ENCODE measurements at regions not wholly inside any gene's neighbourhood (a gene's known extent, or its start where the extent isn't known, plus 50 kb on each side); places are given as distances from the start of the nearest gene placed in this dataset.
"Not testable (repeated sequence)": the region's sequence is repeated elsewhere in the genome, so short reads cannot be mapped to it uniquely, and the experiment has no call there.

DNA sequence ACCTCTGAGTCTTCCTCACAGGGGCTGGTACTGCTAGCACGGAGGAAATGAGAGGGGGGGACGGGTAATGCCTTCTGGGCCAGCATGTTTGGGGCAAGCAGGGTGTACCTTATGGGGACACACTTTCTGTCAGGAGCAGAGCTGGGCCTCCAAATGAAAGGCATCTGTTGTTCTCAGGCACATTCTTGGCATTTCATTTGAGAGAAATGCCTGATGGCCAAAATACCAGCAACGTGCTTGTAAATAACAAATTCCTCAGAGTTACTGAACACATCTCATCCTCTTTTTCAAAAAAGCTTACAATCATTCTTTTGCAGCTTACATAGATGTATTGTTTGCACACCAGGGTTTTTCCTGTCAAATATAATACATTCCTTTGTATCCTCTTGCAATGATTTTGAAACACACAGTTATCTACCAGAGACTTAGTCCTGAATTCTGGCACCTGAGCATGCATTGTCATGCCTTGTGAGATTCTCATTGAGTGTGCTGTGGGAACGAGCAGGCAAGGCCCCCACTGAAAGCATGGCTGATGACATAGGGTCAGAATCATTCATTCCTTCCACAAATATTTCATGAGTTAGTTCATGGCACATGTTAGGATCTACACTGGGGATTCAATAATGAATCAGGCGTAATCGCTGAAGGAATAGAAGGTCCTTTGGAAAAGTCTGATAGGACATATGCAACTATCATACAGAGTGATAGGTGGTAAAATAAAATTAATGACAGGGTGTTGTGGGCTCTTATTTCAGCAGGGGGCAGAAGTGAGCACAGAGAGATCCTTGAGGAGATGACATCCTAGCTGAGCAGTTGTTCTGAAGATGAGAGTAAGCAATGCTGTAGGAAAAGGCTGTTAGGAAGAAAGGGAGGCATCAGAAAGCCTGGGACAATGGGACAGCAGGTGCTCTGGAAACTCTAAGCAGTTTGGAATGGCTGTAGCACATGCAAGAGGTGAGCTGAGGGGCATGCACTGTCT is 260.9 kb upstream of the TUT7 start:
- peak; percentile 40 for DNase-seq (ENCODE audit: low spot score)

DNA sequence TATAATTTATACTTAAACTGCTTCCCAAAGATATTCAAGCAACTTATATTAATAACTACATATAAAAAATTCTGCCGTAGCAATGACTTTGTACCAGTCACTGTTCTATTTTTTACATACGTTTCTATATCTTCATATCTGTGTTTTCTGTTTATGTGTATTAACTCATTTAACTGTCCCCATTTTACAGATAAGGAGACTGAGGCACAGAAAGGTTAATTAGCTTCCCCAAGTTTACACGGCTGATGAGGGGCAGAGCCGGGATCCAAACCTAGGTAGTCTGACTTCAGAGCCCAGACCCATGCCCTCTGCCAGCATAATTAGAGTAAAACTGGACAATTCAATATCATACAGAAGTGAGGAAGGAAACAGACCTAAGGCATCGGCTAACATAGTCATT is 259.7 kb upstream of the TUT7 start:
- no peak for DNase-seq (ENCODE audit: low spot score)

DNA sequence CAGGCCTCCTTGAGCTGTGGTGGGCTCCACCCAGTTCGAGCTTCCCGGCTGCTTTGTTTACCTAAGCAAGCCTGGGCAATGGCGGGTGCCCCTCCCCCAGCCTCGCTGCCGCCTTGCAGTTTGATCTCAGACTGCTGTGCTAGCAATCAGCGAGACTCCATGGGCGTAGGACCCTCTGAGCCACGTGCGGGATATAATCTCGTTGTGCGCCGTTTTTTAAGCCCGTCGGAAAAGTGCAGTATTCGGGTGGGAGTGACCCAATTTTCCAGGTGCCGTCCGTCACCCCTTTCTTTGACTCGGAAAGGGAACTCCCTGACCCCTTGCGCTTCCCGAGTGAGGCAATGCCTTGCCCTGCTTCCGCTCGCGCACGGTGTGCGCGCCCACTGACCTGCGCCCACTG is 257.3 kb upstream of the TUT7 start:
- DNase-seq (ENCODE audit: low spot score): not testable (repeated sequence)

DNA sequence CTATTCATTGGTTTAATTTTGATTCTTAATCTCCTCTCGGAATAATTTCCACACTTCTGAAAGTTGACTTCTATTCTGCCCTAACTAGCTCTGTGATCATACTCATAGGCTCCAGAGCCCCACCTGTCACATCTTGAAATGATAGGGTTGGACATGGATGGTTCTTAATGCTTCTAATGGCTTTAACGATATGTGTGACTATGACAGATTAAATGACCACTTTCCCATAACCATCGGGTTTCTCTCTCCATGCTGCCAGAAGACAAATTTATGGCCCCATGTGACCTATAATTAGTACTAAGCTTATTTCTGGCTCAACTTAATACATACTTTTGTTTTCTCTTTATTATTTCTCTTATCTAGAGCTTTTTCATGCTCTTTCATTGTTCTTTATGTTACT is 251.1 kb upstream of the TUT7 start:
- DNase-seq (ENCODE audit: low spot score): no peak

DNA sequence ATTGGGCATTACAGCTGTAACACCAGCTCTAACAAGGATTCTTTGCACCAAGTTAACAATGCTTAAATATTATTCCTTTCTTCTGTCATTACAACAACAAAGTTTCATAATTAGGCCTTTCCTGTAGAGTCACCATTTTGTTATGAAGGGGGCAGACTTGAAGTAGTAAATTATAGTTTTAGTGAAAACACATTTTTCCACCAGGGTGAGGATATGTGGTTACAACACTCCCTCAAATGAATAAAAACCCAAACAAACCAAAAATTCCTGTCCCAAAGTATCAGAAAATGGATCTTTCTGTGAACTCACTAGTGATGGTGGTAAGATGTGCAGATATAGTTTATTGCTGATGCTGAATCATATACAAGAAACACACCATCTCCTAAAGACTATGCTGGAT is 250.5 kb upstream of the TUT7 start:
- no peak for DNase-seq (ENCODE audit: low spot score)

DNA sequence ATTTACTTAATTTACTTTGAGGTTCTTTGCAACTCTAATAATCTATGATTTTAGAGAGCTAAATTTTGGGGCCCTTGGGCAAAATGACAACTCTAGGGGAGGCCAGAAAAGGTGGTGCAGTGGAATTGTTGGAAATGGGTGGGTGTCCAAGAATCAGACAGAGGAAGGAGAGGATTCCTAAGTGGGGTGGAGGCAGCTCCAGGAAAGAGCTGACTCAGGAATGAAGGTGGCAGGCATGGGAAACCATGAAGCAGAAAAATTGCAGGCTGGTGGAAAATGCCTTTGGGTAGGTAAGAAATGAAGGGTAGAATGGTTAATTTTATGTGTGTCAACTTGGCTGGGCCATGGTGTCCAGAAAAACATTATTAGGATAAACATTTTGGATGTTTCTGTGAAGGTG is 248.5 kb upstream of the TUT7 start:
- no peak for DNase-seq (ENCODE audit: low spot score)

DNA sequence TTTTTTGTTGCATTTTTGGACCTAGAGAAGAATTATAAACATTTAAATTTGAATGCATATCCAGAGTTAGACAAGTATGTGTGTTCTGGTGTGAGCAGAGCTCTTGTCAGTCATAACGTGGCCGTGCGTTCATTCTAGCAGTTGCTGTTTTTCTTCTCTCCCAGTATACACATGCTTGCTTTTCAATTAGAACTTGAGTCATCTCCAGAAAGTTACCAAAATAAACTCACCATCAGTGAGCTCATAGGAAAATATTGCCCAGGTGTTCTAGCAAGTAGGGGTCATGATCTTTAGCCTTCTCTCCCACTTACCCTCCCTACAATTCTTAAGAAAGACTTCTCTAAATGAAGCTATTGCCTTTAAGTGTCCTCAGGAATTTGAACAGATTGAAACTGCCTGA is 247.5 kb upstream of the TUT7 start:
- DNase-seq (ENCODE audit: low spot score): peak; percentile 10

DNA sequence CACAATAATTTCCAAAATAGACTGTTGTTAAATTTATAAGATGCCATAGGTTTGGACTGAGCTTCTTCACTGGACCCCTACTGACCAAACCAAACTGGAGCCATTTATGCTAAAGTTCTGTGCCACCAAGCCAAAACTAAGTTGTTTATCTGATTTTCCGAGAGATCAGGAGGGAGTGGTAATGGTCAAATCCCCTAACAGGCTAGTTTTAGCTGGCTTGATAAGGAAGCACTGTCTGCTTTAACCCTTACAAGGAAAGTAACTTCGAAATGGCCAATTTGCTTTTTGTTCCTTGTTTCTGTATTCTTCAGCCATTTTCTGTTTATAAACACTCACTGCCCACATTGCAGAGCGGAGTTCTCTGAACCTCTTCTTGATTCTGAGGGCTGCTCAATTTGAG is 246.8 kb upstream of the TUT7 start:
- no peak for DNase-seq (ENCODE audit: low spot score)

DNA sequence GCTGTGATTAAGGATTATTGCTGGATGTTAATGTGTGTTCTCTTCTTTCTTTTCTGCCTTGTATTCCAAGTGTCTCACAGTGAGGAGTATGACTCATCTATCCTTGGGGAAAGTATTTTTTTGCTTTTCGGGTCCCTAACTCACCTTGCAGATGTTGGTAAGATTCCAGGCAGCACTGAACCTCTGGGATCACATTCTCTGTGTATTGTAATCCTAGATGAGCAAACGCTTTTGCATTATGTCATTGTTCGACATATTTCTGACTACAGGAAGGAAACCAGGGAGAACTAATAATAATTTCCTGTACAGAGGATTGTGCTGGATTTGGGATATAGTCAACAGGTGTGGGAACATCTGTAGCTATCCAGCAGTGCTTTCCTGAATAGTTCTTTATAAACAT is 246.1 kb upstream of the TUT7 start:
- DNase-seq (ENCODE audit: low spot score): peak; percentile 44

DNA sequence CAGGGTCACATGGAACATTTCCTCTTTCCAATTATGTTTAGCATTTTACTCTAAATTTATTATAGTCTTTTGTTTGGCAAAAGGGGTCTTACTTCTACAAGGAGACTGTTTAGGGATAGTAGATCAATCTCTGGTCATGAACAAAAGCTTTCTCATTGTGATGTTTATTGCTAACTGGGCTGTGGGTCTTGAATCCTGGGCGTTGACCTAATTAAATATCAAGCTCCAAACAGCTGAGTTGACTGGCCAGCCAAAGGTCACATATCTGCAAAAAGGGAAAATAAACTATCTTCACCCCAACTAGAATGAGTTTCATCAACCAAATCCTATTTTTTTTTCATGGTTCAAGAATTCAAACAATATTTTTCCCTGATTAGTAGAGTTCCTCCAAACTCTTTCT is 245.4 kb upstream of the TUT7 start:
- no peak for DNase-seq (ENCODE audit: low spot score)

DNA sequence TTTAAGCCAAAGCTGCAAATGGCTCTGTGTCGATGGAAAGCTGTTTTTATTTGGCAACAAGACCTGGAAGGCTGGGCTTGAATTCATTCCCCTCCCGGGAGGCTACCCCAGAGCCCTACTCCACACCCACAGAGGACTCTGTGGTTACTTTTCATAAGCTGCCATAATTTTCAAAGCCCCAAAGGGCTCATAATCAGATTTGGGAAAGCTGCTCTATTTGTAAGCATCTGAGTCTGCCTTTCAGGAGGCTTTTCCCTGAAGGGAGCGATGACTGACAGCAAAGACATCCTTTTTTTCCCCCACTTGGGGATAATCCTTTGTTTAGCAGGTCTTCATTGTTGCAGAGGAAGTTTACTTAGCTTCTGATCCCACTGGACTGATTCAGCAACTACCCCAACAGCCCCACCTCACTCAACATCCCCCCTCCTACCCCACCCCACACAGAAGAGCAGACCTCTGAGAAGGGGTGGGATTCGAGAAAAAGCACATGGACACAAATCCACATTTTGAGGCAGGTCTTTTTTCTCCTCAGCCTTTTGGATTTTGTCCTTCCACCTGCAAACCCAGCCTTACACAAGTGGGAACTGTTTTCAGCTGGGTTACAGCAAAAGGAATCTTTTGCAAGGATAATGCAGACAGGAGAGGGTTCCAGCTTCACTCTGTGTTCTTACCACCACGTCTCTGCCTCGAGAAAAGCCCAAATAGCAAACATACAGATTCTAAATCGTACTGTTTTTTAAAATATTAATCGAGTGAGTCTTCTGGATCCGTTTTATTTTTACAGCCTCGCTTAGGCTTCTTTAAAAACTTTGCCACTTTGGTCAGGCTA is 244.4 kb upstream of the TUT7 start:
- DNase-seq (ENCODE audit: low spot score): no peak

DNA sequence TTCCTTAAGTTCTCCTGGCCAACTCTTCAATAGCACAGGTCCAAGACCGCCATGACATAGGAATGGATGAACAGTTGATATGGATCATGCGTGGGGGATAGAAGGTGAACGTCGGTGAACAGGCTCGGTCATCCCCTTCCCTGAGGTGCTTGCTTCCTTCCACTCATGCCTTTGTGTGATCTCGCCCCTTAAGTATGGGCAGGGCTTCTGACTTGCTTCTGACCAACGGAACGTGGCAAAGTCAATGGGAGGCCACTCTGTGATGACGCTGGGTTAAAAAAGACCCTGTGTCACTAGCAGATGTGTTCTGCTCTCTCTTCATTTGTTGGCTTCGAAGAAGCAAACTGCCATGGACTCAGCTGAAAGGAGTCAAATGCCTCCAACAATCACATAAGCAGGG is 240.5 kb upstream of the TUT7 start:
- DNase-seq (ENCODE audit: low spot score): no peak

DNA sequence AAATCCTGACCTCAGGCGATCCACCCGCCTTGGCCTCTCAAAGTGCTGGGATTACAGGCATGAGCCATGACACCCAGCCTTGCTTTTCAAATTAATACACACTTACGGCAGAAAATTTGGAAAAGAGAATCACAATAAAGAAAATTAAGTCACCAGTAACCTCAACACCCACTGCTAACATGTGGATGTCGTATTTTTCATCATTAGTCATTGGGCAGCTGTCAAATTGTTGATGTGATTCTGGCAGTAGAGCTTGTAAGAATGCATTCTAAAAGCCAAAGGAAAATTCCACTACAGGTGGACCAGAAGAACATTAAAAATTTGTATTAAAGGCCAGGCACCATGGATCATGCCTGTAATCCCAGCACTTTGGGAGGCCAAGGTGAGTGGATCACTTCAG is 237.3 kb upstream of the TUT7 start:
- no peak for DNase-seq (ENCODE audit: low spot score)

DNA sequence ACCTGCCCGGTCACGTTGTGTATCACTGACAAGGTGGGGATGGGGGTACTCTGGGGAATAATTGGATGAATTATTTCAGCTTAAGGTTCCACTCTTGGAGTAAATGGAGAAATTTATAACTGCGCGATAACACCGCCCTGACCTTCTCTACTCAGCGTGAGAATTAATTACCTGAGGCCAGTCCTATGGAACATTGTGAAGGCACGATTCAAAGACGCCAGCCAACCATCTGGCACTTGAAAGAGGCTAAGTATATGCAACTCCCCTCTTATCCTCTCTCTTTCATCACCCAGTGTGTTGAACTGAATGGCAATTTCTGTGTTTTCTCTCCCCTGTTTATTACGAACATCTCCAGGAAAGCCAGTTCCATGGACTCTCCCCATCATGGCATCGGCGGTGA is 235.5 kb upstream of the TUT7 start:
- no peak for DNase-seq (ENCODE audit: low spot score)

DNA sequence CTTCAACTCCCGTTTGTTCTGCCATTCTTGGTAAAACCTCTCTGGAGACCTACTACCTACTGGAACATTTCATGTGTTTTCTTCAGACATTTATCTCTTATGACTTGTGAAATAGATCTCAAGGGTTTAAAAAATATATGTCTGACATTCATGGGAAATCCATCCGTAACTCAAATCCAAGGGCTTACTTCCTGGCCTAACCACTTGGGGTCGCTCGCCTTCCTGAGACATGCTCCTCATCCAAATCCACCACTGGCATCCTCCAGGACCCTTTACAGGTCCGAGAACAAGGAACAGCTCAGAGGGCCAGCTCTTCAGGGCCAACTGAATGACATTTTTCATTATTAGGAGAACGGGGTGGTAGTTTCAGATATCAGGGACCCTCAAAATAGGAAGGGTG is 235.1 kb upstream of the TUT7 start:
- no peak for DNase-seq (ENCODE audit: low spot score)

DNA sequence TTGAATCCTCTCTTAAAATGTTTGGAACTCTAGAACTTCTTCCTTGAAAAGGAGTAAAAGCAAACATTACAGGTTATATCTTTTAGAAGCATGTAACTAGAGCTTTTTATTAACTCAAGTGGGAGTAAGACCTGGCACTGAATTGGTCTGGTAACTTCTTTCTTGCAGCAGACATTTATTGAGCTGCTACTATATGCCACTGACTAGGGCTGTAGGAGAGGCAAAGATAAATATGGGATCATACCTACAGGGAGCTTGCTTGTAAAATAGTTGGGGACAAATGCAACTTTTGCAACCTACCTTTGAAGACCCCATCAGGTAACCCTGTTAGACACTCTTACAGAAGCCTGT is 231.9 kb upstream of the TUT7 start:
- DNase-seq (ENCODE audit: low spot score): no peak

DNA sequence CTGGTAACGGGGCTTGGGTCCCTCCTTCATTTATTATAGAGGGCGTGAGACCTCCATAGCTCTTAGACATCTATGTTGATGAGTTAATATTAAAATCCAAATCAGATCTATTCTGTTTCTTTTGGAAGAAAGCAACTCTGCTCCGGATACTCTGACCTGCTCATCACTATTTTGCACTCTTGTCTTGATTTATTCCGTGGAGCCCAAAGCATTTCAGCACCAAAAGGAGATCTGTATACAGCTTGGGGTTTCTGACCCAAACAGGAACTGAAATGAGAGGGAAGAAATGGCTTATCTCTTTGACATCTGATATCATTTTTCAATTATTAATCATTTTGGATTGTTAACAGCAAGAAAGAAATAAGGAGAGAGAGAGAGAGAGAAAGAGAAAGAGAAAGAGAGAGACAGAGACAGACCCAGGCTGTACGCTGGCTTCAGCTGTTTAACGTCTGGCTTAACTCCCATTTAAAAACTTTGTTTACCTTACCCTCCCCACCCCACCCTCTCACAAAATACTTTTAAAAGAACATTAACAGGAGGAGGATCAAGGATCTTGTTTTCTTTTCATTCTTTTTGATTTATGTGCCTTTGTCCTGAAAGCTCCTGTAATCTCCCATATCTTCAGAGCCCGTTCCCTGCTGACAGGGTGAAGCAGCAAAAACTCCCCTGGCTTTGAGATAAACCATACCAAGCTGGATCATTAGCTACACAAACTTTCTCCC is 231.4 kb upstream of the TUT7 start:
- DNase-seq (ENCODE audit: low spot score): no peak

DNA sequence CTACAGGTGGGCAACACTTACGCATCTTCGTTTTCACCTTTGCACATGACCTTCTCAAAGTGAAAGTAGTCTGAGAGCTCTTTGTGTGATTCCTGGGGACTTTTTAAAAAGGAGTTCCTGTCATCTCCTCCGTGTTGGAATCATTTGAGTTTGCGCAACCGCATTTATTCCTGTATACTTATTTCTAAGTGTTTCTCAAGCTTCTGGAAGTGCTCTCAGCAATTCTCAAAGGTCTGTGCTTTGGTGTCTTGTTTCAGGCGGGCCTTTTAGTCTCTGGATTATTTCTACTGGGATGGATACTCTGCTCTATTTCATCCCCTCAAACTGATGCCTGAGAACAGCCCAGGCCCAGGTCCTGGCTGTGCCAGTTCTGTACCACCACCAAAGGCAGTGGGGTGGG is 226.5 kb upstream of the TUT7 start:
- no peak for DNase-seq (ENCODE audit: low spot score)

DNA sequence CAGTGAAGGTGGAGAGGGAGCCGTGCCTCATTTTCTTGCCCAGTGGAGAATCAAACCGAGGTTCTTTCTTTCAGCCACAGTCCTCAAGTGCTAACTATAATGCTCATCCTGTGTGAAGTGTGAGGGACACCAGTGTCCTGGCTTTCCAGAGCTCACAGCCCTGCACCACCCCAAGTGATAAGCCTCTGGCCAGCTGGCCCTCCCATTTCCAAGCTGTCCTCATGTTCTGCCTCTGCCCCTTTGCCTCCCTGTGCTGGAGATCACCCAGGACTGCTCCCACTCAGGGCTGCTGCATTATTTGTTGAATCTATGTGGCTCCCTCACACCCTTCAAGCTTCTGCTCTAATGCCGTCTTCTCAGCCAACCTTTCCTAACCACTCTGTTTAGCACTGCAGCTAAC is 224.5 kb upstream of the TUT7 start:
- no peak for DNase-seq (ENCODE audit: low spot score)

DNA sequence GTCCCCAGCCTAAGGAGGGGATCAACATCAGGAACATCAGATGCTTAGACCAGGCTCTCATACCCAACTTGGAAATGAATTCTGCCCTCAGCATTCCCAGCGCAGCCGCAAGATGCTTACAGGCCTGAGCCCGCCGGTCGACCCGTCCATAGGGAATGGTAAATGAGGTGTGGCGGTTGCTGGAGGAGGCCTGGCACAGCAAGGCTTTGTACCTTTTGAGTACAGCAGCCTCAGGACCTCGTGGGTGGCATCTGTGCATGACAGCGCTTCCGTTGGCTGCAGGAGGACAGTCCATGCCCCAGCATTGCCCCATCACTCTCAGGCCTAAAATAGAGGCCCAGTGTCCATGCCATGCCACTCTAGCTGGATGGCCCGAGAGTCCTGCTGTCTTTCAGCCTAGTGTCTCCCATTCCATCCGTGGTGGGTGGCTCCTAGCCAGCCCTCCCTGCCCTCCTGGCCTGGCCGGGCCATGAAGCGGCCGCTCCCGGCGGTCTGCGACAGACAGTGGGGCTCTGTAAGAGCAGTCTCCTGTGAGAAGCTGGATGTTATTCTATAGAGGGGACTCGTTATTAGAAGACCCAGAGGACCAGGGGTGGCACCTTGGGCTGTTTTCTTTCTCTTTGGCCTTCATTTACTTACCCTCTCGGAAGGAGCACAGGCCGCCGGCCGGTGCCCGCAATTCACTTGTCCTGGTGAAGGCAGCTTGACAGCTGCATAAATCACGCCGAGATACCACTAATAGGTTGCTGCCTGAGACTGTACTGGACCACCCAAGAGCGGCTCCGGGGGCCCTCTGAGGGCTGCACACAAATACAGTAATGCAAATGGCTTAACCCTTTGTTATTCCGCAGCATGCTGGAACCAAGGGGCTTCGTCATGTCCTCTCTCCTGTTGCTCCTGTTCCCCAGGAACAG is 223.5 kb upstream of the TUT7 start:
- DNase-seq (ENCODE audit: low spot score): no peak

DNA sequence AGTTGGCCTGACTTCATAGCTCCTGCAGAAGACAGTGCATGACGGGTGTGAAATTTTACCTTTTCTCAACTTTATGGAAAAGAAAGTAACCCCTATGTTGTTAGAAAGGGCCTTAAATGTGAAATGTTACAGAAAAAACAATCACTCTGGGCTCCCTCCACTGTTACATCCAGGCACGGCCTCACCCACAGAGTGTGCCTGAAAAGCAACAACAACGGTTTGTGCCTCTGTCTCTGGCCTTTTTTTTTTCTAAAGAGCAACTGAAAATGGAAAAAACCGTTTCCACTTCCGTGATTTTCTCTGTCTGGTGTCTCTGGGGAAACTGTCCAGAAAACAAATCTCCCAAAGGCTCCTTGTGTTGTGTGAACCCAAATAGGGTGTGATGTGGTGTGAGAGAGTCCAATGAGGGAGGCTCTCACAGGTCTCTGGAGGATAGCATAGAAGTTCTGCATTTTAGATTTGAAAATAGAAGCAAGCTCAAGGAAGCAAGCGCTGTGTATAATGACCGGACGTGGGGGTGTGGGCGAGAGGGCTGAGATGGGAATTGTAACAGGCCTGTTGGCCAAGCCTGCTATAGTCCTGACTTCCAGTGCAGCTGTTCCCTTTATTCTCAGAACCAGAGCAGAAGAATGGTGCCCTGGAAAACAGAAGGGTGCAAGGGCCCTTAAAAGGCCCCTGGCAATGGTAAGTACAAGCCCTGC is 221.8 kb upstream of the TUT7 start:
- no peak for DNase-seq (ENCODE audit: low spot score)
